Sigmoid colon (tissue), 6 donors: ENCODE measurements at regions not wholly inside any gene's neighbourhood (a gene's known extent, or its start where the extent isn't known, plus 50 kb on each side); places are given as distances from the start of the nearest gene placed in this dataset.

ENCODE experiments used
- DNase-seq: peaks from one replicate; pipeline ENCODE4 v3.0.0-alpha.2; 2019
- H3K27ac ChIP-seq, 4 donors: fragments of 200-600 bp; sonication (generic); one replicate each; pipeline ENCODE4 v1.5.1; 2016 to 2019; ENCODE audit warnings: mild to moderate bottlenecking in 1 of 4
- H3K27me3 ChIP-seq, 3 donors: fragments of 200-600 bp; sonication (generic); one replicate each; pipeline ENCODE4 v1.5.1; 2019; ENCODE audit warnings: mild to moderate bottlenecking in 1 of 3
- H3K36me3 ChIP-seq, 4 donors: fragments of 200-600 bp; sonication (generic); one replicate each; pipeline ENCODE4 v1.5.1; 2016 to 2019
- H3K4me1 ChIP-seq, 4 donors: fragments of 200-600 bp; sonication (generic); one replicate each; pipeline ENCODE4 v1.5.1; 2017 to 2019
- H3K4me3 ChIP-seq, 4 donors: fragments of 200-600 bp; sonication (generic); one replicate each; pipeline ENCODE4 v1.5.1; 2017 to 2019; ENCODE audit warnings: mild to moderate bottlenecking in 2 of 4, moderate library complexity in 1 of 4
- H3K9me3 ChIP-seq, 4 donors: fragments of 200-600 bp in 3 of 4; sonication (generic) in 3 of 4; one replicate each; pipeline versions ENCODE4 v1.5.1 to v1.6.1; 2013 to 2019
- CTCF ChIP-seq, 4 experiments: fragments of 450-650 bp in 3 of 4; fragments of 200-600 bp in 1 of 4; IDR thresholded peaks; one replicate each; pipeline ENCODE4 v1.5.1; 2016 to 2019; ENCODE audit warnings: antibody characterized with exemption in 4 of 4, mild to moderate bottlenecking in 3 of 4, moderate library complexity in 2 of 4
- EP300 ChIP-seq, 4 donors: sonication (generic); formaldehyde crosslinking; IDR thresholded peaks; one replicate each; pipeline ENCODE4 v1.6.1; 2017; ENCODE audit warnings: antibody characterized with exemption in 4 of 4
- POLR2A ChIP-seq, 2 donors: fragments of 450-650 bp; IDR thresholded peaks; one replicate each; pipeline ENCODE4 v1.6.1; 2016; ENCODE audit warnings: antibody characterized with exemption in 2 of 2, mild to moderate bottlenecking in 2 of 2, moderate library complexity in 2 of 2
- POLR2AphosphoS5 ChIP-seq, 4 donors: sonication (generic); formaldehyde crosslinking; IDR thresholded peaks; one replicate each; pipeline ENCODE4 v1.6.1; 2017; ENCODE audit warnings: antibody characterized with exemption in 4 of 4
- WGBS, 2 donors: extraction: QIAGEN DNeasy Blood & Tissue Kit; methylation state at CpG; one replicate each; pipeline ENCODE4 v1.1.7; 2013; 5-methylcytosine and 5-hydroxymethylcytosine counted together
- intact Hi-C: fragments of 100-400 bp; cut with DNase I; formaldehyde crosslinking; loops from one replicate; pipeline ENCODE4 v1.15.1; 2023
- donor health status: healthy with polysubstance abuse.
- donor health status: healthy.

GRCh38 chr1:2910211-2910610, 108.7 kb upstream of the TTC34 start:
- no peak overlapping the region for H3K27ac ChIP-seq
- intact Hi-C loops, result no loop called here
- TF ChIP-seq POLR2A (IDR thresholded peaks at IDR 0.05) (no peak), POLR2AphosphoS5 (IDR thresholded peaks at IDR 0.05) (no peak), CTCF (IDR thresholded peaks at IDR 0.05) (no peak), EP300 (IDR thresholded peaks at IDR 0.05) (no peak)

GRCh38 chr1:2911421-2912178, 109.7 kb upstream of the ACTRT2 start:
- intact Hi-C loops, result no loop called here
- DNase-seq, result no peak
- no peaks in the 10 kb centered on the region for H3K4me1 ChIP-seq
- WGBS, 2 donors, result 85 to 89% methylated on average over 31 of the region's 31 CpGs
- no peaks in the 10 kb centered on the region for H3K36me3 ChIP-seq
- no peak overlapping the region for H3K4me3 ChIP-seq
- no peak overlapping the region for H3K27ac ChIP-seq
- no peak for TF ChIP-seq CTCF (IDR thresholded peaks at IDR 0.05)
- TF ChIP-seq EP300 (IDR thresholded peaks at IDR 0.05), result no peak
- TF ChIP-seq POLR2A (IDR thresholded peaks at IDR 0.05), result no peak
- no peak for TF ChIP-seq POLR2AphosphoS5 (IDR thresholded peaks at IDR 0.05)
- H3K27me3 ChIP-seq, result peaks cover 0 to 8% (median 0%) of the 10 kb centered on the region in 3 donors
- no peaks in the 10 kb centered on the region for H3K9me3 ChIP-seq

More at GRCh38 chr1:2910211-2910610, 108.7 kb upstream of the TTC34 start:
- Histone ChIP-seq H3K27me3 (peaks cover 0 to 22% (median 0%) of the 10 kb centered on the region in 3 donors), H3K9me3 (no peaks in the 10 kb centered on the region), H3K4me1 (no peaks in the 10 kb centered on the region), H3K36me3 (no peaks in the 10 kb centered on the region), H3K4me3 (no peak overlapping the region)
- 89 to 93% methylated on average over 11 of the region's 11 CpGs for WGBS, 2 donors
- DNase-seq, result no peak

- H3K9me3 ChIP-seq, result no peaks in the 10 kb centered on the region
- TF ChIP-seq POLR2A (IDR thresholded peaks at IDR 0.05) (no peak), CTCF (IDR thresholded peaks at IDR 0.05) (no peak), POLR2AphosphoS5 (IDR thresholded peaks at IDR 0.05) (no peak), EP300 (IDR thresholded peaks at IDR 0.05) (no peak)
- peaks cover 0 to 7% (median 0%) of the 10 kb centered on the region in 3 donors for H3K27me3 ChIP-seq
- intact Hi-C loops, result no loop called here
- no peak overlapping the region for H3K4me3 ChIP-seq
- H3K4me1 ChIP-seq, result no peaks in the 10 kb centered on the region
- no peak overlapping the region for H3K27ac ChIP-seq
- DNase-seq, result no peak
- no peaks in the 10 kb centered on the region for H3K36me3 ChIP-seq
- WGBS, 2 donors, result 74 to 85% methylated on average over 16 of the region's 16 CpGs
Measured at GRCh38 chr1:2912424-2913061, 108.7 kb upstream of the ACTRT2 start.

- TF ChIP-seq POLR2A (IDR thresholded peaks at IDR 0.05), result no peak
- Histone ChIP-seq H3K27ac (no peak overlapping the region), H3K36me3 (no peaks in the 10 kb centered on the region), H3K27me3 (peaks cover 0 to 11% (median 0%) of the 10 kb centered on the region in 3 donors), H3K9me3 (no peaks in the 10 kb centered on the region), H3K4me3 (no peak overlapping the region), H3K4me1 (no peaks in the 10 kb centered on the region)
- intact Hi-C loops, result no loop called here
- no peak for DNase-seq
- 80 to 88% methylated on average over 15 of the region's 15 CpGs for WGBS, 2 donors
Measured at GRCh38 chr1:2913091-2913490, 108.2 kb upstream of the ACTRT2 start.

- Histone ChIP-seq H3K4me3 (no peak overlapping the region), H3K36me3 (no peaks in the 10 kb centered on the region), H3K4me1 (no peaks in the 10 kb centered on the region), H3K27ac (no peak overlapping the region), H3K27me3 (peaks cover 0 to 25% (median 0%) of the 10 kb centered on the region in 3 donors), H3K9me3 (no peaks in the 10 kb centered on the region)
- no peak for TF ChIP-seq POLR2AphosphoS5 (IDR thresholded peaks at IDR 0.05)
- TF ChIP-seq POLR2A (IDR thresholded peaks at IDR 0.05), result no peak
- no peak for TF ChIP-seq EP300 (IDR thresholded peaks at IDR 0.05)
- no peak for TF ChIP-seq CTCF (IDR thresholded peaks at IDR 0.05)
- 58 to 66% methylated on average over 6 of the region's 6 CpGs for WGBS, 2 donors
- intact Hi-C loops, result no loop called here
- DNase-seq, result no peak
Measured at GRCh38 chr1:2914702-2915101, 106.6 kb upstream of the ACTRT2 start.
